Stimulated activated CD8-positive, alpha-beta memory T cell treated with anti-CD3 and anti-CD28 coated beads, Interleukin-7, amount 100 ng/mL, for 24 hours (primary cell): ENCODE measurements at regions not wholly inside any gene's neighbourhood (a gene's known extent, or its start where the extent isn't known, plus 50 kb on each side); places are given as distances from the start of the nearest gene placed in this dataset.

Experiments used
- DNase-seq: peaks from one replicate; pipeline ENCODE4 v3.0.0-alpha.2; 2020; ENCODE audit warnings: low read depth

DNA sequence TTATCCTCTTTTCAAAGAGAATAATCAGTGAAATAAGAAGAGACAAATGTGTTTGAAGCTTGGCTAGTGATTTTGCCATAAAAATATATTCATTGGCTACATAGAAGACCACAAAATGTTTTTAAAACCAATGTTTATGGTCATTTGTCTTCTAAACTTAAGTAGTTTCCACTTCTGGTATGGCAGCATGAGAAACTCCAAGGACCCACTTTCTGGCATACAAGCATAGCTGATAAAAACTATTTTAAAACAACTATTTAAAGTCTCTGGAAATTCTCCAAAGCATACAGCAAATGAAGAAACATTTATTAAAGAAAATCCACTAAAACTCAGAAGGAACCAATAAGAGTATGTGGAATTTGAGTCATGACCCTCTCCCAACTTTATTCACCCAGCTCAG is 89.2 kb upstream of the TOMM7 start:
- no peak for DNase-seq

GRCh38 chr7:22909917-22910316 is 87.3 kb upstream of the TOMM7 start:
- no peak for DNase-seq

DNA sequence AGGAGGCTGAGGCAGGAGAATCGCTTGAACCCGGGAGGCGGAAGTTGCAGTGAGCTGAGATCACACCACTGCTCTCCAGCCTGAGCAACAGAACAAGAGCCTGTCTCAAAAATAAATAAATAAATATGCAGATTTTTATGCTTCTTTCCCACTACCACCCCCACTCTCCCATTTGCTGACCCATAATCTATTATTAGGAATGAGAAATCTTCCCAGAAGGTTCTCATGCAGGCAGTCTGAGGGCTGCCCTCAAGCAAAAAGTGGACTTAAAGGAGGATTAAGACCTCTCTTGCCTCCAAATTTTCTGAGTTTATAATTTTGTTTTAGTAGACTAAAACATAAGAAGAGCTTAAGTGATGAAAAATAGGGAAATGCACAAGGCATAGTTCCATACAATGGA is 85.2 kb upstream of the TOMM7 start:
- no peak for DNase-seq

DNA sequence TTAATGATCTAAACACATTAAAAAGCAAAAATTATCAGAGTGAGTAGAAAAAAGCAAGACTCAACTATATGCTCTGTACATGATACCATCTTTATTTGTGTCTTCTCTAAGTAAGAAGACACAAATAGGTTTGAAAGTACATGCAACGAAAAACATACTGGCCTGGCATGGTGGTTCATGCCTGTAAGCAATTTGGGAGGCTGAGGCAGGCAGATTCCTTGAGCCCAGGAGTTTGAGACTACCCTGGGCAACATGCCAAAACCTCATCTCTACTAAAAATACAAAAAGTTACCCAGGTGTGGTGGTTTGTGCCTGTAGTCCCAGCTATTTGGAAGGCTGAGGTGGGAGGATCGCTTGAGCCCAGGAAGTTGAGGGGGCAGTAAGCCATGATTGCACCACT is 78.1 kb upstream of the TOMM7 start:
- DNase-seq: no peak

DNA sequence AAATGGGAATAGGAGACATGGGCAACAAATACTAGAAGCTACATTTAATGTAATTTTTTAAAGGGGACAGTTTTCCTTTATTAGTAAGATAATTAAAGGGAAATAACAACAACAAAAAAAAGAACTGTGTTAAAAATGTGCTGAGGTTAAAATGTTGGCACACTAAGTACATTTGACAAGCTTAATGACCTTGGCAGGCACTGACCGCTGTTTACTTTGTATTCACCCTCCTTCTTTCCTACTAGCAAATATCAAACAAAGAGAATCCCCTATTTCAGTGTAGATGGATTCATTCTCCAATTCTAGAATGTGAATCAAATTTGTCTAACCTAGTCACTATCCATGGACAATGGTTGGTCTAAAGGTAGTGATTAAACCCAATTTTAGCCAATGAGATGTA is 77.5 kb upstream of the TOMM7 start:
- no peak for DNase-seq

DNA sequence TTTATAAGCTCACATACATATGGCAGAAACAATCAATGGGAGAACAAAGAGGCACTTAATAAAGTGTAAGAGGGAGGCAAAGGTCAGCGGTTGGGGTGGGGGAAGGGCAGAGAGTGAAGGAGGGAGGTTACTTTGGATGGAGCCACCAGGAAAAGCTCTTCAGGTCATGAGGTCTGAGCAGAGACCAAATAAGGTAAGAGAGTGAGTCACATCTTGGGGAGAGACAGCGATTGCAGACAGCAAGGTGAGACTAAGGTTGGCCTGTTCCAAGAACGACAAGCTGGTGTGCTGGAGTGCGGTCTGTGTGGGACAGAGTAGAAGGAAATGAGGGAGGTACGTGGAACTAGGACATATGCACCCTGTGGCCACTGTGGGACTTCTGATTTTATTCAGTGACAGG is 74.3 kb upstream of the TOMM7 start:
- DNase-seq: no peak

DNA sequence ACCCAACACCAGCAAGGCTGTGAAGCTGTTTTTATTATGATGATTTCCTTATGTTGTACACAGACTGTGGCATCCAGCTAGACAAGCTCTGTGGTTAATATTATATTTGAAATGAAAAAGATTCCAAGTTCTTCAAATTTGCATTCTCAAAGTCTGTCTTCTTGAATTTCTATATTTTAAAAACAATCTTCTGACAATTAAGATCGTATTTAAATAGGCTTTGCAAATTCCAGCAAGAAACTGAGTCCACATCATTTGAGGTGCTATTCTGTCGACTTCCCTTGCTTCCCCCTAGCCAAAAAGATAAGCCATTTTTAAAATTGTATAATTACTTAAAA is 73.1 kb upstream of the TOMM7 start:
- no peak for DNase-seq

DNA sequence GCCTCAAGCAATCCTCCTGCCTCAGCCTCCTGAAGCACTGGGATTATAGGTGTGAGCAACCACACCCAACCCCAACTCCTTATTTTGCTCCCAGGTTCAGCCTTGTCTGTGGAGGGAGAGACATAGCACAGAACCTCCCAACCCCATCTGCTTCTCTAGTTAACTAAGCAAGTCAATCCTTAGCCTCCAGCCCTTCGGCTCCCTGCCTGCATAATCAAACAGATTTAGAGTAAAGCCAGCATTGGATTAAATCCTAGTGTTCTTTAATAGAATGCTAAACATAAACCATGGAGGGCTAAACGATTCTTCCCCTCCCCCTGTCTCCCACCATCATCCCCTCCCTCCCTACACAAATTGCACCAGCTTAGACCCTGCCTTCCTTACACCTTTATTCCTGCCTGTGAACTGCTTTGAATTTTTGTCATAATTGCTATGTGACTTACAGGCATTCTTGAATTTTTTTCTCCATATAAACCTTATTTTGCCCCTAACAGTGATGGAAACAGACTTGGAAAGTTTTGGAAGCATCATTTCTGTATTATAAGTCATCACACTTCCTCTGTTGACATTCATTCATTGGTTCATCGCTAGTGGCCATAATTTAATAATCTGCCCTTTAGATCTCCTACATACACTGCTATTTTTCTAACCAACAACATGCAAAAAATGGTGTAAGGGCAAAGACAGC is 72.6 kb upstream of the TOMM7 start:
- no peak for DNase-seq

- DNase-seq: no peak
These were observed 71.9 kb upstream of the TOMM7 start for GRCh38 chr7:22894546-22894945.

DNA sequence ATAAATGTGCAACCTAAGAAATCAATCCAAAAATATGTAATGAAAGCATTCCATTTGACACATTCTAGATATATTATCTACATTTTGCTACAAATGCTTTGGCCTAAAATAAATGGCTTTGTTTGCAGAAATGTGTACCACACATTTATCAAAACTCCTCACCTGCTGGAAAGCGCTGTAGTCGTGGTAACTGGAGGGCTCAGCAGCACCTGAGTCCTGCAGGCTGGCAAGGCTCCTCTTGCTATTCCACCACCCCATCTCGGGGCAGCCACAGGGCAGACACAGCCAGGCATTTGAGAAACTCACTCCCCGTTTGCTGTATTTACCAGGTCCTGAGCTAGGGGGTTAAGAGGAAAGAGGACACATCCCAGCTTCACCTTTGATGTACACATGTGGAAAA is 68.1 kb upstream of the TOMM7 start:
- no peak for DNase-seq

- DNase-seq: peak; percentile 21
These were observed 63.2 kb upstream of the TOMM7 start for GRCh38 chr7:22885797-22886261.

GRCh38 chr7:22884911-22885788 is 62.5 kb upstream of the TOMM7 start:
- DNase-seq: no peak

DNA sequence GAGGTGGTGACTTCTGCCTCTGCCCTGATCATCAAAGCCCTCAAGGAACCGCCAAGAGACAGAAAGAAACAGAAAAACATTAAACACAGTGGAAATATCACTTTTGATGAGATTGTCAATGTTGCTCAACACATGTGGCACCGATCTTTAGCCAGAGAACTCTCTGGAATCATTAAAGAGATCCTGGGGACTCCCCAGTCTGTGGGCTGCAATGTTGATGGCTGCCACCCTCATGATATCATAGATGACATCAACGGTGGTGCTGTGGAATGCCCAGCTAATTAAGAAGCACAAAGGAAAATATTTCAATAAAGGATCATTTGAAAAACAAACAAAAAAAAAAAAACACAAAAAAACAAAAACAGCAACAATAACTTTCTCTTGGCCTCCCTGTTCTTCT is 59.5 kb upstream of the TOMM7 start:
- no peak for DNase-seq

DNA sequence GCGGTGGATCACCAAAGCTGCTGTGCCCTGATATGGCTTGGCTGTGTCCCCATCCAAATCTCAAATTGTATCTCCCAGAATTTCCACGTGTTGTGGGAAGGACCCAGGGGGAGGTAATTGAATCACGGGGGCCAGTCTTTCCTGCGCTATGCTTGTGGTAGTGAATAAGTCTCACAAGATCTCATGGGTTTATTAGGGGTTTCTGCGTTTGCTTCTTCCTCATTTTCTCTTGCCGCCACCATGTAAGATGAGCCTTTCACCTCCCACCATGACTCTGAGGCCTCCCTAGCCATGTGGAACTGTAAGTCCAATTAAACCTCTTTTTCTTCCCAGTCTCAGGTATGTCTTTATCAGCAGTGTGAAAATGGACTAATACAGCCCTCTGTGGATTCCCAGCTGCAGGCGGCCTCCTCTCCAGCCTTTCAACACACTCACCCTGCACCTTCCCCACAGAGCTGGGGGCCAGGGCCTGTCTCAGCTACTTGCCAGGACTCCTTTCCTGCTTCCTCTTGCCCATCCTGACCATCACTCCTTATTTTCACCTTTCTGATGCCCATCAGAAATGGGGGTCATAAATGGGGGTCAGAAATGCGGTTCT is 57.2 kb upstream of the TOMM7 start:
- no peak for DNase-seq

DNA sequence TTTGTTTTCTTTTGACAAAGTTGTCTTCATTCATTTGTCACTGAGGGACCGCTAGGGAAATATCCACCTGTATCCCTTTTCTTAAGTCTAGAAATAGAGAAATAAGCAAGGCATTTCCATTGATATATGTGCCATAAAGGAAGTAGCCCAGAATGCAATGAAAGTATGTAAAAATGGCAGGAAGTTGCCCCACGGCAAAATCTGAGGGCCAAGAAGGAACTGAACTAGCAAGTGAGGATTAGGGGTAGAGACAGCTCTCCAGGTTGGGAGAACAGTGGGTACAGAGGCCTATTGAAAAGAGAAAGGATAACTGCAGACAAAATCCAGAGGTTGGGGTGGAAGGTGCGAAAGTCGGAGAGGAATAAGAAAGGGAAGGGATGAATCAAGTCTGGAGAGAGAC is 56.6 kb upstream of the TOMM7 start:
- DNase-seq: no peak

DNA sequence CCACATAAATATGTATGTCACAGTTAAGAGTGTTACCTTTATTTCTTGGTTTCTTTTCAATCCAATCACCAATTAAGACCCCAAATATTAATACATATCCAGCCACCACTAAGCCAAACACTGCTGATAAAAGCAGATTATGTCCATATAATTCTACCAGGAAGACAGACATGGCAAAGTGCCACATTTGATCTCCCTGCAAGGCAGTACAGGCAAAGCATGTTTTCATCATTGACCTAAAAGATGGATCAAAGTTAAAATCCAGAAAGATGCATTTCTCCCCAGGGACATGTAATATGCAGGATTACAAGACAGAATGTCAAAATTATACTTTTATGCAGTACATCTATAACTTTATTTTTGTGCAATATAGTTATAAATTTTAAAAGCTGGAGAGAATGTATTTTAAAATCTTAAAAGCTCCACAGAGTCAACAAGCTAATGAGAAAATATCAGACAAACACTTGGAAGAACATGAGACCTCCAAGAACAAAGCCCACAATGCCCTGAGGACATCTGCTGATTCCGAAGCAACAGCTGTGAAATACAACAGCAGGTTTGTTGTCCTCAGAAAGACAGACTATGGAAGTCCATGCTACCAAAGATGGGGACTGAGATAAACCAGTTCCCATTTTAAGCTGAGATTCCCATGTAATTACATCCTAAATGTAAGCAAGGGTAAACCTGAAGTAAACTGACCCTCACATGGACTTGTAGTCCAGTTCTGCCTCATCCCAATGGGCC is 54.5 kb upstream of the TOMM7 start:
- DNase-seq: no peak

GRCh38 chr7:22875470-22875869 is 52.8 kb upstream of the TOMM7 start:
- DNase-seq: no peak

- DNase-seq: no peak
These were observed 52.3 kb upstream of the TOMM7 start for GRCh38 chr7:22874904-22875303.
